ENCODE measurements at regions not wholly inside any gene's neighbourhood (a gene's known extent, or its start where the extent isn't known, plus 50 kb on each side); places are given as distances from the start of the nearest gene placed in this dataset.

GRCh38 chr3:6567241-6567640 is 293.7 kb upstream of the GRM7 start:
- no peak for TF ChIP-seq POLR2AphosphoS5 (IDR thresholded peaks at IDR 0.05)
- TF ChIP-seq CTCF (IDR thresholded peaks at IDR 0.05 in 8 of 11, conservative IDR thresholded peaks at IDR 0.05 in 3 of 11), result no peak
- no peak for TF ChIP-seq POLR2A (IDR thresholded peaks at IDR 0.05)
- no peak overlapping the region for H3K4me3 ChIP-seq
- DNase-seq, result no peak
- no peaks in the 10 kb centered on the region for H3K4me1 ChIP-seq
- intact Hi-C loops (cut with DNase I; ENCODE audit: low total_unique reads), result no loop called here
- H3K36me3 ChIP-seq, result no peaks in the 10 kb centered on the region
- no peaks in the 10 kb centered on the region for H3K27me3 ChIP-seq (replicated peaks in 1 of 7)
- peaks cover 0 to 4% (median 0%) of the 10 kb centered on the region in 8 donors for H3K9me3 ChIP-seq
- H3K27ac ChIP-seq, result no peak overlapping the region

- Histone ChIP-seq H3K9me3 (no peaks in the 10 kb centered on the region), H3K36me3 (no peaks in the 10 kb centered on the region), H3K4me3 (no peak overlapping the region), H3K27me3 (replicated peaks in 1 of 7) (no peaks in the 10 kb centered on the region), H3K27ac (no peak overlapping the region), H3K4me1 (no peaks in the 10 kb centered on the region)
- TF ChIP-seq POLR2AphosphoS5 (IDR thresholded peaks at IDR 0.05) (no peak), CTCF (IDR thresholded peaks at IDR 0.05 in 8 of 11, conservative IDR thresholded peaks at IDR 0.05 in 3 of 11) (no peak), POLR2A (IDR thresholded peaks at IDR 0.05) (no peak)
- 76 to 86% (median 82%) methylated on average over 3 of the region's 3 CpGs for WGBS, 5 donors
- no peak for DNase-seq
- intact Hi-C loops (cut with DNase I; ENCODE audit: low total_unique reads), result no loop called here
Measured at GRCh38 chr3:6568999-6569493, 291.9 kb upstream of the GRM7 start.

- no peak overlapping the region for H3K4me3 ChIP-seq
- H3K36me3 ChIP-seq, result no peaks in the 10 kb centered on the region
- TF ChIP-seq POLR2AphosphoS5 (IDR thresholded peaks at IDR 0.05), result no peak
- TF ChIP-seq POLR2A (IDR thresholded peaks at IDR 0.05), result no peak
- TF ChIP-seq CTCF (IDR thresholded peaks at IDR 0.05 in 8 of 11, conservative IDR thresholded peaks at IDR 0.05 in 3 of 11), result no peak
- 80 to 91% (median 86%) methylated on average over 3 of the region's 3 CpGs for WGBS, 5 donors
- intact Hi-C loops (cut with DNase I; ENCODE audit: low total_unique reads), result no loop called here
- no peak overlapping the region for H3K27ac ChIP-seq
- no peaks in the 10 kb centered on the region for H3K4me1 ChIP-seq
- no peak for DNase-seq
- H3K9me3 ChIP-seq, result peaks cover 0 to 13% (median 0%) of the 10 kb centered on the region in 8 donors
- no peaks in the 10 kb centered on the region for H3K27me3 ChIP-seq (replicated peaks in 1 of 7)
Measured at GRCh38 chr3:6571448-6571847, 289.5 kb upstream of the GRM7 start.

- no peak for DNase-seq
- Histone ChIP-seq H3K4me1 (no peaks in the 10 kb centered on the region), H3K36me3 (no peaks in the 10 kb centered on the region), H3K27me3 (replicated peaks in 1 of 7) (no peaks in the 10 kb centered on the region), H3K4me3 (no peak overlapping the region), H3K27ac (no peak overlapping the region), H3K9me3 (peaks cover 0 to 23% (median 6%) of the 10 kb centered on the region in 8 donors)
- TF ChIP-seq POLR2AphosphoS5 (IDR thresholded peaks at IDR 0.05), result no peak
- TF ChIP-seq POLR2A (IDR thresholded peaks at IDR 0.05), result no peak
- no peak for TF ChIP-seq CTCF (IDR thresholded peaks at IDR 0.05 in 8 of 11, conservative IDR thresholded peaks at IDR 0.05 in 3 of 11)
- intact Hi-C loops (cut with DNase I; ENCODE audit: low total_unique reads), result no loop called here
Measured at GRCh38 chr3:6577584-6577983, 283.3 kb upstream of the GRM7 start.

Measured in spleen (tissue), 11 donors.